ENCODE measurements at regions not wholly inside any gene's neighbourhood (a gene's known extent, or its start where the extent isn't known, plus 50 kb on each side); places are given as distances from the start of the nearest gene placed in this dataset.
"Not testable (repeated sequence)": the region's sequence is repeated elsewhere in the genome, so short reads cannot be mapped to it uniquely, and the experiment has no call there.

DNA sequence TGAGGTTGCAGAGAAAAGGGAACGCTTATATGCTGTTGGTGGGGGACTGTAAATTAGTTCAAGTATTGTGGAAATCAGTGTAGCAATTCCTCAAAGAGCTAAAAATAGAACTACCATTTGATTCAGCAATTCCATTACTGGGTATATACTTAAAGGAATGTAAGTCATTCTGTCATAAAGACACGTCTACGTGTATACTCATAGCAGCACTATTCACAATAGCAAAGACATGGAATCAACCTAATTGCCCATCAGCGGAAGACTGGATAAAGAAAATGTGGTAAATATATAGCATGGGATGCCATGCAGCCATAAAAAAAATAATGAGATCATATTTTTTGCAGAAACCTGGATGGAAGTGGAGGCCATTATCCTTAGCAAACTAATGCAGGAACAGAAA is 100.0 kb upstream of the NPSR1 start:
- ChIA-PET CTCF (interaction anchor here (1.2 kb wide), 1 partner anchor 16 kb away, joined by 3 read pairs; no protein-coding TSS in a partner anchor), POLR2A (no interaction called here)

- POLR2A ChIA-PET: no interaction called here
Observed at GRCh38 chr7:34564091-34564490, 93.9 kb upstream of the NPSR1 start.

GRCh38 chr7:34567906-34568305 is 90.1 kb upstream of the NPSR1 start:
- CTCF ChIA-PET: no interaction called here

More at GRCh38 chr7:34564091-34564490, 93.9 kb upstream of the NPSR1 start:
- CTCF ChIA-PET: no interaction called here

GRCh38 chr7:34569975-34570699 is 87.9 kb upstream of the NPSR1 start:
- ChIA-PET POLR2A (no interaction called here), CTCF (no interaction called here)

More at GRCh38 chr7:34567906-34568305, 90.1 kb upstream of the NPSR1 start:
- POLR2A ChIA-PET: no interaction called here

GRCh38 chr7:34575006-34575405 is 83.0 kb upstream of the NPSR1 start:
- POLR2A ChIA-PET: no interaction called here
- CTCF ChIA-PET: no interaction called here

GRCh38 chr7:34577934-34578333 is 80.1 kb upstream of the NPSR1 start:
- CTCF ChIA-PET, POLR2A ChIA-PET: not testable (repeated sequence)

DNA sequence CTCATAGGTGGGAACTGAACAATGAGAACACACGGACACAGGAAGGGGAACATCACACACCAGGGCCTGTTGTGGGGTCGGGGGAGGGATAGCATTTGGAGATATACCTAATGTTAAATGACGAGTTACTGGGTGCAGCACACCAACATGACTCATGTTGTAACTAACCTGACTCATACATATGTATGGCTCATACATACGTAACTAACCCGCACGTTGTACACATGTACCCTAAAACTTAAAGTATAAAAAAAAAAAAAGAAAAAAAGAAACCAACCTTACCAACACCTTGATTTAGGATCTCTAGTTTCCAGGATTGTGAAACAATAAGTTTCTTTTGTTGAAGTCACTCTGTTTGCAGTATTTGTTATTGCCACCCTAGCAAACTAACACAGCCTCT is 76.3 kb upstream of the NPSR1 start:
- POLR2A ChIA-PET, CTCF ChIA-PET: not testable (repeated sequence)

DNA sequence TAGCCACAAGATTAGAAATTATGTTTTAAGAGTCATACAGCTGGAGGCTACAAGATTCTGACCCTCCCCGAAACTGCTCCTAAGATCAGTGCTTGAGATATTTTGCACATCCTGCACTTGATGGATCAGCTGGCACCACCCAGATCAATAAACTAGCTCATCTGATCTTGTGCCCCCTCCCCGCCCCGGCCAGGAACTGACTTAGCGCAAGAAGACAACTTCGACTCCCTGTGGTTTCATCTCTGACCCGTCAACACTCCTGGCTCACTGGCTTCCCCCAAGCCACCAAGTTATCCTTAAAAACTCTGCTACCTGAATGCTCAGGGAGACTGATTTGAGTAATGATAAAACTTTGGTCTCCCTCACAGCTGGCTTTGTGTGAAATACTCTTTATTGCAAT is 73.5 kb upstream of the NPSR1 start:
- ChIA-PET POLR2A (no interaction called here), CTCF (no interaction called here)

DNA sequence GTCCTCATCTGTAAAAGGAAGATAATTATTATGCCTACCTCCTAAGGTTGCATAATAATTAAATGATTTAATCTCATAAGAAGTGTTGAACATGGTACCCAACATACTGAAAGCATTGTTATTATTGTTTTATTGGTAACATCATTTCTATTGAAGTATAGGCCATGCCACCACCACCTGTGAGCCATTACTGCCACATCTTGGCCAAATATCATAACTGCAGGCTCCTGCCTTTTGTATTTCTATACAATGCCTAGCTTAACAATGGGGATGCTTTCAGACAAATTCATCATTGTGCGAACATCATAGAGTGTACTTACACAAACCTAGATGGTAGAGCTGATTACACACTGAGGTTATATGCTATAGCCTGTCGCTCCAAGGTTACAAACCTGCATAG is 61.1 kb upstream of the NPSR1 start:
- ChIA-PET POLR2A (no interaction called here), CTCF (no interaction called here)

DNA sequence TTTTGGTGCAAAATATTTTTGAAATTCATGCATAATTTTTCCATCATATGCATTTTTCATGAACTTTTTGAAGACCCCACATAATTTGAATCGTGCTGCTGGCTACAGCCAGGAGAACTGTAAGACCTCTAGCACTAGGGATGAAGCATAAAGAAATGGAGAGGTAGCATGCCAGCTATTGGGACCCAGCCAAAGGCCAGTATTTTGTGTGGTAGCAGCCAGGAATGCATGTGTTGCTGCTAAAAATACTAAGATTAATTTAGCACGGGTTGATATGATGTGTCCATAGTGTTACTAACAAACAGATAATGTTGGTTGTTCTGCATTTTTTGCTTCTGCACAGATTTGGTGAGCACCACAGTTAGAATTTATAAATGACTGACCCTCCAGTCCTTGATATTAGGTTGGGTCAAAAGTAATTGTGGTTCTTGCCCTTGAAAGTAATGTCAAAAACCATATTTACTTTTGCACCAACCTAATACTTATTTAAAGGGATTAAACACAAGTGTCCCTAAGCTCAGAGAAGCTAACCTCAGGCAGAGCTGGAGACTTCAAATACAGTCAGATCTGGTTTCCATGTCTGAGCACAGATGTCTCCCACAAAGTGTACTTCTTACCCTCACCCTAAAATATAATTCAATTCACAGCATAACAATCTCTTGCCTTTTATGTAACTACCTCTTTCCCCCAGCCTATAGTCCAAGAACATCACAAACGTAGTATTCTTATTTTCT is 54.1 kb upstream of the NPSR1 start:
- POLR2A ChIA-PET: no interaction called here
- CTCF ChIA-PET: no interaction called here
